ENCODE measurements at regions not wholly inside any gene's neighbourhood (a gene's known extent, or its start where the extent isn't known, plus 50 kb on each side); places are given as distances from the start of the nearest gene placed in this dataset.

DNA sequence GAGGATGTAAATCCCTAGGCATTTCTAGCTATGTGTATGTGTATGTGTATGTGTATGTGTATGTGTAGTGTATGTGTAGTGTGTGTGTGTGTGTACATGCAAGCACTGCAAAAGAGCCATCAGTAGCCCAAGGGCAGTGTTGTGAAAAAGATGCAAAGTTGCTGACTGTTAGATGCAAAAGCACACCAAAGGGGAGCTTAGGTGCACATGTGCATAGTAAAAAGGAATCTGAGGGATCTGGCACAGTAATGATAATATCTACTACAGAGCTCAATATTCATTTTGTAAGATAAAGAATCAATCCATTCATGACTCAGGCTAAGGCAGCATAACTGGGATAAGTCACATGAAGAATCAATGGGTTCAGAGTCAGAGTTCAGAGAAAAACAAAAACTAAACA lies 80.2 kb downstream of the TMEM47 start:
- H3K36me3 ChIP-seq, result no peaks in the 10 kb centered on the region
- DNase-seq, result no peak
- no peaks in the 10 kb centered on the region for H3K9me3 ChIP-seq
- H3K4me1 ChIP-seq (ENCODE audit: insufficient read depth), result no peaks in the 10 kb centered on the region
- H3K27ac ChIP-seq, result no peak overlapping the region
- no peak overlapping the region for H3K4me3 ChIP-seq
- intact Hi-C loops (cut with DNase I), result loop anchor here in 1 of 4 donors (5.0 kb wide), 1 partner anchor 340 kb away; no protein-coding TSS in a partner anchor
- H3K27me3 ChIP-seq, result no peaks in the 10 kb centered on the region
- TF ChIP-seq CTCF (IDR thresholded peaks at IDR 0.05) (no peak), EP300 (IDR thresholded peaks at IDR 0.05) (no peak), POLR2A (IDR thresholded peaks at IDR 0.05) (no peak)

DNA sequence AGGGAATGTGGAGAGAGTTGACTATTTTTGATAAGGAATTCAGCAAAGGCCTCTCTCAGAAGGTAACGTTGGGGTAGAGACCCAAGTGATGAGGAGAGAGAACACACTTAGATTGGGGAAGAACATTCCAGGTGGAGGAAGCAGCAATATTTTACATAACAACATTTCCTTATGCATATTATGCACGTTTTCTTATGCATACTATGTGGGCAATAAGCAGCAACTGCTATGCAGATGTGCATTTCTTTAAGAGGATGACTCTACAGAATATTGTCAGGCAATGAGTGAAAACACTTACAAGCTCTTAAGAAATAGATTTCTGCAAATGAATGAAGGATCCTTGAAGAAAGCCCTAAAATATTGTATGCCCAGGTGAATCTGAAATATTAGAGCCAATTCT lies 91.1 kb downstream of the TMEM47 start:
- DNase-seq, result no peak
- Histone ChIP-seq H3K9me3 (peaks cover 0 to 3% of the 10 kb centered on the region in 2 donors), H3K27ac (no peak overlapping the region), H3K4me1 (ENCODE audit: insufficient read depth) (no peaks in the 10 kb centered on the region), H3K4me3 (no peak overlapping the region), H3K27me3 (no peaks in the 10 kb centered on the region), H3K36me3 (no peaks in the 10 kb centered on the region)
- intact Hi-C loops (cut with DNase I), result no loop called here
- WGBS, 3 donors, result 42 to 51% (median 47%) methylated on average over 2 of the region's 2 CpGs
- TF ChIP-seq POLR2A (IDR thresholded peaks at IDR 0.05) (no peak), EP300 (IDR thresholded peaks at IDR 0.05) (no peak), CTCF (IDR thresholded peaks at IDR 0.05) (no peak)

GRCh38 chrX:34563804-34564203 lies 93.3 kb downstream of the TMEM47 start:
- WGBS, 3 donors, result 62 to 84% (median 80%) methylated on average over 1 of the region's 1 CpG
- Histone ChIP-seq H3K27ac (no peak overlapping the region), H3K9me3 (no peaks in the 10 kb centered on the region), H3K4me3 (no peak overlapping the region), H3K36me3 (no peaks in the 10 kb centered on the region), H3K4me1 (ENCODE audit: insufficient read depth) (no peaks in the 10 kb centered on the region), H3K27me3 (no peaks in the 10 kb centered on the region)
- no peak for DNase-seq
- TF ChIP-seq EP300 (IDR thresholded peaks at IDR 0.05) (no peak), POLR2A (IDR thresholded peaks at IDR 0.05) (no peak), CTCF (IDR thresholded peaks at IDR 0.05) (no peak)
- intact Hi-C loops (cut with DNase I), result no loop called here

- H3K36me3 ChIP-seq, result no peaks in the 10 kb centered on the region
- no peak overlapping the region for H3K4me3 ChIP-seq
- 34 to 42% (median 34%) methylated on average over 2 of the region's 2 CpGs for WGBS, 3 donors
- DNase-seq, result no peak
- H3K27me3 ChIP-seq, result no peaks in the 10 kb centered on the region
- no peaks in the 10 kb centered on the region for H3K4me1 ChIP-seq (ENCODE audit: insufficient read depth)
- intact Hi-C loops (cut with DNase I), result no loop called here
- no peak for TF ChIP-seq POLR2A (IDR thresholded peaks at IDR 0.05)
- TF ChIP-seq EP300 (IDR thresholded peaks at IDR 0.05), result no peak
- no peak overlapping the region for H3K27ac ChIP-seq
- no peaks in the 10 kb centered on the region for H3K9me3 ChIP-seq
Observed at GRCh38 chrX:34563061-34563460, 94.0 kb downstream of the TMEM47 start.

DNA sequence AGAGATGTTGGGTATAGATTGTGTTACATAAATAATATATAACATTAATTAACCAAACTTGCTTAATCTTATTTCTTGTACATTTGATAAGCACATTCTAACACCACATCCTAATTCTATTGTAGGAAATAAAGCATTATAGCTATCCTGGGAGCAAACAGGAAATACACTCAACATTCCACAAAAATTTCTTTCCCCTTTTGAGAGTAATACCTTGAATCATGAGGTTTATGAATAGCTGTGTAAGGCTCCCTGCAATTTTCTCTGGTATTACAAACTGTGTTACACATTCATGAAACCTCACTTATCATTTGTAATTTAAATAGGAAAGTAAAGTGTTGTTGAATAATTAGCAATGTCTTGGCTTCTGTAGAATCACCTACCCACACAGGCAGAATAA lies 95.1 kb downstream of the TMEM47 start:
- Histone ChIP-seq H3K9me3 (no peaks in the 10 kb centered on the region), H3K4me3 (no peak overlapping the region), H3K27me3 (no peaks in the 10 kb centered on the region), H3K36me3 (no peaks in the 10 kb centered on the region), H3K27ac (no peak overlapping the region), H3K4me1 (ENCODE audit: insufficient read depth) (no peaks in the 10 kb centered on the region)
- no peak for TF ChIP-seq CTCF (IDR thresholded peaks at IDR 0.05)
- TF ChIP-seq POLR2A (IDR thresholded peaks at IDR 0.05), result no peak
- TF ChIP-seq EP300 (IDR thresholded peaks at IDR 0.05), result no peak
- intact Hi-C loops (cut with DNase I), result no loop called here
- no peak for DNase-seq

Data from ovary (tissue), 7 donors.